PFSK-1 (cell line): ENCODE measurements at regions not wholly inside any gene's neighbourhood (a gene's known extent, or its start where the extent isn't known, plus 50 kb on each side); places are given as distances from the start of the nearest gene placed in this dataset.

Experiments
- FOXP2 ChIP-seq: optimal IDR thresholded peaks from 2 replicates; pipeline ENCODE3; 2011; ENCODE audit warnings: borderline replicate concordance, control low read depth, inconsistent platforms; ENCODE audit not compliant: insufficient read depth; ENCODE audit errors: extremely low read length, extremely low read depth
- POLR2AphosphoS5 ChIP-seq: IDR thresholded peaks from 2 replicates; pipeline ENCODE4 v1.6.1; 2012; ENCODE audit warnings: low read depth, mild to moderate bottlenecking, control low read depth, low read length, moderate library complexity
- SIN3A ChIP-seq: IDR thresholded peaks from 2 replicates; pipeline ENCODE4 v1.6.1; 2012; ENCODE audit warnings: mild to moderate bottlenecking, low read length, moderate library complexity, borderline replicate concordance; ENCODE audit not compliant: insufficient read depth
- TAF1 ChIP-seq: IDR thresholded peaks from 2 replicates; pipeline ENCODE4 v1.6.1; 2012; ENCODE audit warnings: low read length, control low read depth, borderline replicate concordance; ENCODE audit not compliant: insufficient read depth
- TF ChIP-seq, protein P1 (sequence below), 2 experiments: IDR thresholded peaks; 2 replicates each; pipeline versions ENCODE4 v1.6.1 to v1.8.0; 2011 to 2012; ENCODE audit warnings: low read depth in 2 of 2, low read length in 2 of 2, control low read depth in 1 of 2, inconsistent platforms in 1 of 2, mild to moderate bottlenecking in 1 of 2, moderate library complexity in 1 of 2; ENCODE audit not compliant: insufficient read depth in 1 of 2

DNA sequence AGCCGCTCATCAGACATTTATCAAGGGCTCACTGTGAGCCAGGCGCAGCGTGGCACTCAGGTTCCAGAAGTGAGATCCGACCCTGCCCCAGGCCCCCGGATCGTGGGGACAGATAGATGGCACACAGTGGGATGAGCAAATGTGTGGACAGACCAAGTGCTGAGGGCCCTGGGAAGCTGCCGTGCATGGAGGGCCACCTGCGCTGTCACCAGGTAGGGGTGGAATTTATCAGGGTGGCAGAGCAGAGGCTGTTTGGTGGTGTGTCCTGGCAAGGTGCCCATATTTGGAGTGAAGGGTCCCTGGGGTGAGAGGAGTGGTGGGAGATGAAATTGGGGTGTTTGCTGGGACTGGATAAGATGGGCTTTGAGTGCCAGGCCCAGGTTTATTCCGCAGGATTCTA is 92.8 kb upstream of the HS6ST1 start:
- TF ChIP-seq, protein P1, sequence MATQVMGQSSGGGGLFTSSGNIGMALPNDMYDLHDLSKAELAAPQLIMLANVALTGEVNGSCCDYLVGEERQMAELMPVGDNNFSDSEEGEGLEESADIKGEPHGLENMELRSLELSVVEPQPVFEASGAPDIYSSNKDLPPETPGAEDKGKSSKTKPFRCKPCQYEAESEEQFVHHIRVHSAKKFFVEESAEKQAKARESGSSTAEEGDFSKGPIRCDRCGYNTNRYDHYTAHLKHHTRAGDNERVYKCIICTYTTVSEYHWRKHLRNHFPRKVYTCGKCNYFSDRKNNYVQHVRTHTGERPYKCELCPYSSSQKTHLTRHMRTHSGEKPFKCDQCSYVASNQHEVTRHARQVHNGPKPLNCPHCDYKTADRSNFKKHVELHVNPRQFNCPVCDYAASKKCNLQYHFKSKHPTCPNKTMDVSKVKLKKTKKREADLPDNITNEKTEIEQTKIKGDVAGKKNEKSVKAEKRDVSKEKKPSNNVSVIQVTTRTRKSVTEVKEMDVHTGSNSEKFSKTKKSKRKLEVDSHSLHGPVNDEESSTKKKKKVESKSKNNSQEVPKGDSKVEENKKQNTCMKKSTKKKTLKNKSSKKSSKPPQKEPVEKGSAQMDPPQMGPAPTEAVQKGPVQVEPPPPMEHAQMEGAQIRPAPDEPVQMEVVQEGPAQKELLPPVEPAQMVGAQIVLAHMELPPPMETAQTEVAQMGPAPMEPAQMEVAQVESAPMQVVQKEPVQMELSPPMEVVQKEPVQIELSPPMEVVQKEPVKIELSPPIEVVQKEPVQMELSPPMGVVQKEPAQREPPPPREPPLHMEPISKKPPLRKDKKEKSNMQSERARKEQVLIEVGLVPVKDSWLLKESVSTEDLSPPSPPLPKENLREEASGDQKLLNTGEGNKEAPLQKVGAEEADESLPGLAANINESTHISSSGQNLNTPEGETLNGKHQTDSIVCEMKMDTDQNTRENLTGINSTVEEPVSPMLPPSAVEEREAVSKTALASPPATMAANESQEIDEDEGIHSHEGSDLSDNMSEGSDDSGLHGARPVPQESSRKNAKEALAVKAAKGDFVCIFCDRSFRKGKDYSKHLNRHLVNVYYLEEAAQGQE (IDR thresholded peaks at IDR 0.05; ENCODE audit: insufficient read depth in 1 of 2, low read depth in 2 of 2, low read length in 2 of 2): no peak
- TF ChIP-seq SIN3A (no peak), POLR2AphosphoS5 (no peak), TAF1 (no peak), FOXP2 (no peak)

DNA sequence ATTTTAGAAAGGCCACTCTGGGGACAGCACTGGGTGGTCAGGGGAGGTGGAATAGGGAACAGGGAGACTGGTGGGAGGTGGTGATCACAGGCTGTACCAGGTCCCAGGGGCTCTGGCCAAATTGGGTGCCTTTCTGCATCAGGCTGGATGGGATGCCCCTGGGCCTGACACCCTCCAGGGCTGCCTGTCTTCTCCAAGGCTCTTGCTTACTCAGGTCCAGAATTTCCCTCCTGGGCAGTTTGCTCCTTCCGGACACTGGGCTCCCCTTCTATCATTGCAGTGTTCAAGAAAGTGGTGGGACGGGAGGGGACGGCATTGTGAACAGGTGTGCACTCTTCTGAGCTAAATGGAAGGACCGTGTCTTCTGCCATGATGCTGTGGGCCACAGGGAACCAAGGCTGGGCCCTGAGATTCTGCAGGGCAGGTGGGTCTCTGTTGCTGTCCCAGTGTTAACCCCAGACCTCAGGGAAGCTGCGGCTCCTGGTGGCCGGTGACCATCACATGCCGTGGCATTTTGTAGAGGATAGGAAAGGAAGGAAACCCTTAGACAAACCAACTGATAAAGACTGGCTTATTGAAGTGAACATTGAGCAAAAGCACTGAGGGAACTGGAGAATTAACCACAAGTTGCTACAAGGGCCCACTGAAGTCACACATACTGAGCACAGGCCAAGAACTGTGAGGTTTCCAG is 93.7 kb upstream of the HS6ST1 start:
- TF ChIP-seq TAF1 (no peak), SIN3A (no peak), POLR2AphosphoS5 (no peak), FOXP2 (no peak)
- TF ChIP-seq, protein P1 (IDR thresholded peaks at IDR 0.05; ENCODE audit: insufficient read depth in 1 of 2, low read depth in 2 of 2, low read length in 2 of 2): no peak

DNA sequence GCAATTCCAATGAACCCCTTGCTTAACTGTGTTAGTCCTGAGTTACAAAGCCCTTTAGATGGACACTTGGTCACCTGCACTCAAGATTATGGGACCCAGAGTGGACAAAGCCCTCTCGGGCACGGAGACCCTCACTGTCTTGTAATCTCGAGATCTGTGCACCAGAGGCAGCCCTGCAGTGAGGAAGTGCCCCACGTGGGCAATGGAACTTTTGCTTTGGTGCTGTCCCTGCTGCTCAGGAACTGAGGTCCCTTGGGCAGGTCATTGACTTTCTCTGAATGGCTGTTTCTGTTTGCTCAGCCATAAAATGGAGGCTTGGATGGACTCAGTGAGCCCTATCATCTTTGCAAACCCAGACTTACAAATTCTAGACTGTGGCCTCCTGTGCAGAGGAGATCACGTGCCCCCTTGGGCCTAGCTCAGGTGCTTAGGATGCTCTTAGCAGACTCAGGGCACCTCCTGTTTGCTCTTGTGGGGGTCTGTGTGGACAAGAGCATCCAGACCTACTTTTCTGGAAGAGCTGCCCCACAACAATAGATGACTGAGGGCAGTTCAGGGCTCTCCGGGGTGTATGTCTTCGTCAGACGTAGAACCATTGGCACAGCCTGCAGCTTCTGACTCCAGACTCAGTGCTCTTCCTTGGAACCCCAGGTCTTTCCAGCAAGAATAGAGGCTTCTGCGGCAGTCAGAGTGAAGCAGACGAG is 94.5 kb upstream of the HS6ST1 start:
- no peak for TF ChIP-seq TAF1
- TF ChIP-seq POLR2AphosphoS5: no peak
- TF ChIP-seq, protein P1 (IDR thresholded peaks at IDR 0.05; ENCODE audit: insufficient read depth in 1 of 2, low read depth in 2 of 2, low read length in 2 of 2): no peak
- no peak for TF ChIP-seq FOXP2
- TF ChIP-seq SIN3A: no peak

DNA sequence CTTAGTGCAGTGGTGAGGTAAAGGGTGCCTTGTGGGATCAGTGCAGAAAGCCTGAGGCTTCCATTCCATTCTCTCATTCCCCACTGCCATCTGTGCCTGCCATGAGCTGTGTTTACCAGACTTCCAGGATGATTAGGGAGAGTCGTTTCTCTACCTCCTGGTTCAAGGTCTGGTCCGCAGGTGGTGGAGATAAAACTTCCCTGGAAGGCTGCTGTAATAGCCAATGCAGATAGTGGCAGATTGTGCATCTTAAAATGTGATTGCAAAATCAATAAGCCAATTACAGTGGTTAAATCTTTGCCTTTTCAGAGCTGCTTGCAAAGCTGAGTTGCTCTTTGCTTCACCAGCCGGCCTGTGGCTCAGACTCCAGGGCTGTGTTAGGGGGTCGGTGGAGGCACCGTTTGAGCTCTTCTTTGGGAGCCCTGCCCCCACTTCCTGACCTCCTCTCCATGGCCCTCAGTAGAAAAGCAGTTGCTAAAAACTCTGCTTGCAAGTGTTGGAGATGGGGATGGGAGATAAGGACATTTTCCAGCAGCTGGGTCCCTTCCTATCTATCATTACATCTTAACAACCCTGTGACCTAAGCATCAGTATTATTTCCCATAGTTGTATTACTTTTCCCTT is 95.2 kb upstream of the HS6ST1 start:
- TF ChIP-seq SIN3A: no peak
- no peak for TF ChIP-seq TAF1

DNA sequence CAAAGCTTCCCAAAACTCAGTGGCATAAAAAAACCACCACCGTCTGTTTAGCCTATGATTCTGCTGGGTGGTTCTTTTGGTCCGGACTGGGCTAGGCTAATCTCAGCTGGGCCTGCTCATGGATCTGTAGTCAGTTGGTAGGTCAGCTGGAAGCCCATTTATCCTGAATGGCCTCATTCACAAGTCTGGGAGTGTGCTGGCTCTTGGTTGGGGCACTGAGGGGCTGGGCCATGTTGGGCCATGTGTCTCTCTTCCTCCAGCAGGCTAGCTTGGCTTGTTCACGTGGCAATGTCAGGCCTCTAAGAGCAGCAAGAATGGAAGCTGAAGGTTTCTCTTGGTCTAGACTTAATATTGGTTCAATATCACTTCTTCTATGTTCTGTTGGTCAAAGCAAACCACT is 95.7 kb upstream of the HS6ST1 start:
- TF ChIP-seq, protein P1 (IDR thresholded peaks at IDR 0.05; ENCODE audit: insufficient read depth in 1 of 2, low read depth in 2 of 2, low read length in 2 of 2): no peak
- TF ChIP-seq POLR2AphosphoS5 (no peak), SIN3A (no peak), FOXP2 (no peak), TAF1 (no peak)
